Kidney epithelial cell (primary cell): ENCODE measurements at regions not wholly inside any gene's neighbourhood (a gene's known extent, or its start where the extent isn't known, plus 50 kb on each side); places are given as distances from the start of the nearest gene placed in this dataset.

Experiments used
- DNase-seq: peaks from one replicate; pipeline ENCODE4 v3.0.0-alpha.2; 2010; ENCODE audit warnings: low read depth
- H3K27me3 ChIP-seq: 2 replicates; pipeline ENCODE4 v1.6.0; 2011; ENCODE audit warnings: low read length; ENCODE audit not compliant: control insufficient read depth, insufficient read depth
- H3K36me3 ChIP-seq: 2 replicates; pipeline ENCODE4 v1.5.1; 2011; ENCODE audit warnings: low read length; ENCODE audit not compliant: control insufficient read depth, insufficient read depth
- H3K4me3 ChIP-seq: 2 replicates; pipeline ENCODE4 v1.5.1; 2011; ENCODE audit warnings: low read depth, mild to moderate bottlenecking, control low read depth, low read length
- TF ChIP-seq, protein P1 (sequence below): IDR thresholded peaks from 2 replicates; pipeline ENCODE4 v1.5.1; 2011; ENCODE audit warnings: mild to moderate bottlenecking, moderate library complexity, low read length, control low read depth, inconsistent platforms; ENCODE audit not compliant: insufficient read depth, poor library complexity, severe bottlenecking

DNA sequence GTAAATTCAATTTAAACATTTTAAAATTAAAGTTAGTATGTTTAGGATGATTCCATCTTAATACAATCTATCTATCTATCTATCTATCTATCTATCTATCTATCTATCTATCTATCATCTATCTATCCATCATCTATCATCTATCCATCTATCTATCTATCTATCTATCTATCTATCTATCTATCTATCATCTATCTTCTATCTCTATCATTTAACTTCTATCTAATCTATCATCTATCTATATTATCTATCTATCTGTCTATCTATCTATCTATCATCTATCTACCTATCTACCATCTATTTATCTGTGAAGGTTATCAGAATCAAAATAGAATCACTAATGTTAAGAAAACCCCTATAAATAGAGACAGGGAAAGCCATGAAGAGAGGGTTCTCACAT is 78.3 kb downstream of the RAMP3 start:
- peaks cover 6% of the 10 kb centered on the region for H3K27me3 ChIP-seq
- no peak for DNase-seq
- TF ChIP-seq, protein P1, sequence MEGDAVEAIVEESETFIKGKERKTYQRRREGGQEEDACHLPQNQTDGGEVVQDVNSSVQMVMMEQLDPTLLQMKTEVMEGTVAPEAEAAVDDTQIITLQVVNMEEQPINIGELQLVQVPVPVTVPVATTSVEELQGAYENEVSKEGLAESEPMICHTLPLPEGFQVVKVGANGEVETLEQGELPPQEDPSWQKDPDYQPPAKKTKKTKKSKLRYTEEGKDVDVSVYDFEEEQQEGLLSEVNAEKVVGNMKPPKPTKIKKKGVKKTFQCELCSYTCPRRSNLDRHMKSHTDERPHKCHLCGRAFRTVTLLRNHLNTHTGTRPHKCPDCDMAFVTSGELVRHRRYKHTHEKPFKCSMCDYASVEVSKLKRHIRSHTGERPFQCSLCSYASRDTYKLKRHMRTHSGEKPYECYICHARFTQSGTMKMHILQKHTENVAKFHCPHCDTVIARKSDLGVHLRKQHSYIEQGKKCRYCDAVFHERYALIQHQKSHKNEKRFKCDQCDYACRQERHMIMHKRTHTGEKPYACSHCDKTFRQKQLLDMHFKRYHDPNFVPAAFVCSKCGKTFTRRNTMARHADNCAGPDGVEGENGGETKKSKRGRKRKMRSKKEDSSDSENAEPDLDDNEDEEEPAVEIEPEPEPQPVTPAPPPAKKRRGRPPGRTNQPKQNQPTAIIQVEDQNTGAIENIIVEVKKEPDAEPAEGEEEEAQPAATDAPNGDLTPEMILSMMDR: no peak
- H3K4me3 ChIP-seq: no peak overlapping the region
- H3K36me3 ChIP-seq: no peaks in the 10 kb centered on the region

DNA sequence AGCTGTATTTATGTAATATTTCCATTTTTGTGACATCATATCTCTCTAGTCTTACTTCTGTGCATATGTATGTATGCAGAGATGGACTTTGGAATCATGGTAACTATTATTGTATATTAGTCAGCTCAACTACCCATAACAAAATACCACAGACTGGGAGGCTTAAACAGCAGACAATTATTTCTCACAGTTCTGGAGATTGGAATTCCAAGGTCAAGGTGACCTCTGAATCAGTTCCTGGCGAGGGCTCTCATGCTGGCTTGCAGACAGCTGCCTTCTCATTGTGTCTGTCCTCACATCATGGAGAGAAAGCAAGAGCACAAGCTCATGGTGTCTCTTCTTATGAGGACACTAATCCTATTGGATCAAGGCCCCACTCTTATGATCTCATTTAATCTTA is 79.1 kb downstream of the RAMP3 start:
- DNase-seq: no peak
- Histone ChIP-seq H3K36me3 (no peaks in the 10 kb centered on the region), H3K27me3 (peaks cover 6% of the 10 kb centered on the region), H3K4me3 (no peak overlapping the region)
- TF ChIP-seq, protein P1: no peak

DNA sequence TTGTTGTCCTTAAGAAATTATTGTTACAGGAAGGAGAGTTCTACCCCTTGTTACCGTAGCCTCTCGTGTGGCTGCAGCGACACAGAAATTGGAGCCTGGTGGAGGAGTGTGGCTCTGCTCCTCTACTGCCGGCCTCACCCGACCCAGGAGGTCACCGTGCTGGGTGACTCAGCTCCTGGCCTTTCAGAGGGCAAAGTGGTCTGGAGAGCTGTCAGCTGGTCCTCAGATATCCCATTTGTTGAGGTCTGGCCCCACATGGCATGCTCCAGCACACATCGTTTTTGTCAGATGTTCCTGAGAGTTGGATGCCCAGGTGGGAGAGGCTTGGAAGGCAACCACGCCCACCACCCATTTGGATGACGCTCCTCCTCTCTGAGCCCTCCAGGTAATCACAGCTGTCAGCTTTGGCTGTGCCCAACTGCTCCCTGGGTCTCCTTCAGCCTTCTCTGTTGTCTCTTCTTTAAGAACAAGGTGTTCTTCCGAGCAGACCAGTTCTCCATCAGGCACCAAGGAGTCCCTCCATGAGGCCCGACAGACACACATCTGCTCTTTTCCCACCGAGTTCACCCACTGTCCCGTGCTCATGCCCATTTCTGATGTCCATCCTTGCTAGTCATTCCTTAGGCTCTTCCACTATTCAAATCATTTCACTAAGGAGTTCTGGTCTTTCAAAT is 80.3 kb downstream of the RAMP3 start:
- DNase-seq: no peak
- TF ChIP-seq, protein P1: no peak
- H3K27me3 ChIP-seq: peaks cover 6% of the 10 kb centered on the region
- no peak overlapping the region for H3K4me3 ChIP-seq
- H3K36me3 ChIP-seq: no peaks in the 10 kb centered on the region

DNA sequence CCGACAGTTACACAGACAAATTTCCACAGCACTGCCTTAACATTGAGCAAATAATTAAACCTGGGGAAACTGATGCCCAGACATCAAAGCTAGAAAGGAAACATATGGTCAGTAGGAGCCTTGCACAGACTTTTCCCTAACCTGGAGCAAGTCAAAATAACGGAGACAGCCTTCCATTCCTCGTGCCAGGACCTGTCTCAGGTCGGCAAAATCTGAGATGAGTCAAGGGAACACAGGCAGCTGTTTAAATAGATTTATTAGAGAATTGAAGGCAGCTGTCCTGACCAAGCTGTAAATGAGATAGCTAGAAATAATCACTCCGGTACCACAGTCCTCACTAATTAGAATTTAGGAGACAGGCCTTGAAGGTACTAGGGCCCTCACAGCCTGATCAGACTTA is 81.2 kb downstream of the RAMP3 start:
- TF ChIP-seq, protein P1: no peak
- H3K27me3 ChIP-seq: peaks cover 4% of the 10 kb centered on the region
- H3K36me3 ChIP-seq: no peaks in the 10 kb centered on the region
- DNase-seq: no peak
- H3K4me3 ChIP-seq: no peak overlapping the region

DNA sequence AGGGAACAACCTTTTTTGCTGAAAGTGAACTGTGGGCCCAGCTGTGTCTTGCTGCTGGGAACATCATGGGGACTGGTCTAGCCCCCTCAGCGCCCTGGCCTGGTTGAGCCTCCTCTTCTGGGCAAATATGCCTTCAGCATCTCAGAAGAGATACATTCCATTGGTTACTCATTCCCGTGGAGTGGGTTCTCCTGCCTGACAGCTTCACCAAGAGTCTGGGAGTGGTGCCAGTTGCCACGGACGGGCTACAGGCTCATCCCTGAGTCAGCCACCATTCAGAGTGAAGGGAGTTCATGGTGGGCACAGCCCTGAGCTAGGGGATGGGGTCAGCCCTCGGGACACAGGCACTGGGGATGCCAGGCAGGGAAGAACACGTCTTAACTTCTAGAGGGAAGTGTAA is 81.9 kb downstream of the RAMP3 start:
- TF ChIP-seq, protein P1: no peak
- Histone ChIP-seq H3K36me3 (no peaks in the 10 kb centered on the region), H3K4me3 (no peak overlapping the region), H3K27me3 (peaks cover 4% of the 10 kb centered on the region)
- DNase-seq: no peak

DNA sequence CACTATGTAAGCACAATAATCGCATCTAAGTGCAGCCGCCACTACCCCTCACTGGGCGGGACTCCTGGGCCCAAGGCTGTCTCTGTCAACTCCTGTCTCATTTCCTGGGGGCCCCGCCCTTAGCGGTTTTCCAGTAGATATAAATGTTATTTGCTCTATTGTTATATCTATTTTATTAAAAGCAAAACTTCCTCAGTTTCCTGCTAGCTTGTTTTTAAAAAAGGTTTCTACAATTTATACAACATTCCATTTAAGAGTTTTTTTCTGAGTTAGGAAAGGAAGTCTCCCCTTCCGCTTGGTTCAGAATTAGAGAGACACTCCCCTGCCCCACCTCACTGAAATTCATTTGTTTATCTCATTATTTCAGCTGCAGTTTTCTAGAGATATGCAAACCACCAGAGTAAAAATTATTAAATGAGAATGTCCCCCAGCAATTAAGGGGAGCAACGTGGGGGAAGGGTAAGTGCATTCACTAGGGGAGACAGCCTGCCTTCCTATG is 82.7 kb downstream of the RAMP3 start:
- no peaks in the 10 kb centered on the region for H3K36me3 ChIP-seq
- no peak overlapping the region for H3K4me3 ChIP-seq
- H3K27me3 ChIP-seq: peaks cover 4% of the 10 kb centered on the region
- no peak for DNase-seq
- TF ChIP-seq, protein P1: no peak
